Skeletal muscle satellite cell (primary cell): ENCODE measurements at regions not wholly inside any gene's neighbourhood (a gene's known extent, or its start where the extent isn't known, plus 50 kb on each side); places are given as distances from the start of the nearest gene placed in this dataset.
"Not testable (repeated sequence)": the region's sequence is repeated elsewhere in the genome, so short reads cannot be mapped to it uniquely, and the experiment has no call there.

Experiments used
- H3K27me3 ChIP-seq: 2 replicates; pipeline ENCODE4 v1.7.0; 2013; ENCODE audit warnings: low read length; ENCODE audit not compliant: control insufficient read depth, insufficient read depth
- H3K36me3 ChIP-seq: 2 replicates; pipeline ENCODE4 v1.7.0; 2013; ENCODE audit warnings: mild to moderate bottlenecking, control low read depth, low read length; ENCODE audit not compliant: insufficient read depth
- H3K4me1 ChIP-seq: 2 replicates; pipeline ENCODE4 v1.7.0; 2013; ENCODE audit warnings: low read length; ENCODE audit not compliant: control insufficient read depth, insufficient read depth
- H3K4me2 ChIP-seq: 2 replicates; pipeline ENCODE4 v1.7.0; 2013; ENCODE audit warnings: mild to moderate bottlenecking, low read length
- H3K4me3 ChIP-seq: 2 replicates; pipeline ENCODE4 v1.7.0; 2013; ENCODE audit warnings: low read length
- H3K9ac ChIP-seq: 2 replicates; pipeline ENCODE4 v1.7.0; 2013; ENCODE audit warnings: mild to moderate bottlenecking, low read depth, low read length, moderate library complexity
- H3K9me3 ChIP-seq: replicated peaks from 2 replicates; pipeline ENCODE4 v1.7.0; 2013; ENCODE audit warnings: mild to moderate bottlenecking, control low read depth, low read length

DNA sequence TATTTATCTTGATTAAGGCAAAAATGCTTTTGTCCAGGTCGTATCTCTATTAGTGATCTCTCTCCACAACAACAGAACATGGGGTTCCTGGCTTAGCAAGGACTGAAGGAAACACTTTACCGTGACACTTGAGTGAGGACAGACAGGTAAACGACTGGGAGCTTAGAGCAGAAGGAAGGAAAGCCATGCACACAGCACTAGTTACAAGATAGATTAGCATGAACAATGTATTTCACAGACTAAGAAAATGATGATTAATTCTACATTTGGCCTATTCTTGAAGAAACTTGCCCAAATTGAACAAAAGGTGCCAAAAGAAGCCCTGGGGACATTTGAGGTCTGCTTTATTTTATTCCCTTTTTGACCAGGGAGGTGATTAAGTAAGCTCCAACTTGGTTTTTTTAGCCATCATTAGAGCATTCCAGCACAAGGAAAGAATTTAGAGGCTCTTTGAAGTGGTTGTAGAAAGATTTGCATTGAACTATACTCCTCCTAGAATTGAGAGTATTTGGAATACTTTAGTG, 248.5 kb downstream of the USP25 start:
- Histone ChIP-seq H3K36me3 (no peaks in the 10 kb centered on the region), H3K4me2 (no peak overlapping the region), H3K9ac (no peak overlapping the region), H3K4me1 (no peaks in the 10 kb centered on the region), H3K4me3 (no peak overlapping the region), H3K9me3 (no peaks in the 10 kb centered on the region), H3K27me3 (no peaks in the 10 kb centered on the region)

DNA sequence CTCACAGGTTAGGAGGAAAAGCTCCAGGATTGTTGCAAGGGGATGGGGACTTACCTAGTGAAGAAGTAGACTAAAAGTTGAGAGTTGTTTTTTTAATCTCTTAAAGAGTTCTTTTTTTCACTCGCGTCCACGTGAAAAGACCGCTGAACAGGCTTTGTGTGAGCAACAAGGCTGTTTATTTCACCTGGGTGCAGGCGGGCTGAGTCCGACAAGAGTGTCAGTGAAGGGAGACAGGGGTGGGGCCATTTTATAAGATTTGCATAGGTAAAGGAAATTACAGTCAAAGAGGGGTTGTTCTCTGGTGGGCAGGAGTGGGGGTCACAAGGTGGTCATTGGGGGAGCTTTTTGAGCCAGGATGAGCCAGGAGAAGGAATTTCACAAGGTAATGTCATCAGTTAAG, 249.7 kb downstream of the USP25 start:
- H3K9me3 ChIP-seq, H3K4me1 ChIP-seq, H3K27me3 ChIP-seq, H3K4me2 ChIP-seq, H3K9ac ChIP-seq, H3K36me3 ChIP-seq, H3K4me3 ChIP-seq: not testable (repeated sequence)

DNA sequence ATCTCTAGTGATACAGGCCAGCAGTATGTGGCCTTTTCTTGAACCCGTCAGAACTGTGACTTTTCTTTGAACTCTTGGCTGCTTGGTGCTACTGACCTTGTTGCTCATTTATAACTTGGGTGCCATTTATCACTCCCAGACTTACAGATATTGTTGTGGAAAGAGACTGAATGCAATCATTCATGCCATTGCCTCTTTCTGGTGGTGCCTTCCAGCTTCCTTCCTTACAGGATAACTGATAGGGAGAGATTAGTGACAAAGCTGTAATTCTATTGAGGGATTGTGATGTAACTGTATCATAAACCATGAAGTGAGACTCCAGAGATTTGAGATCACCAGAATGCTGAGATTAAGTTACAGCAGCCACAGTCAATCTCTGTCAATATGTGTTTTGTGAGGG, 256.5 kb downstream of the USP25 start:
- no peak overlapping the region for H3K4me2 ChIP-seq

DNA sequence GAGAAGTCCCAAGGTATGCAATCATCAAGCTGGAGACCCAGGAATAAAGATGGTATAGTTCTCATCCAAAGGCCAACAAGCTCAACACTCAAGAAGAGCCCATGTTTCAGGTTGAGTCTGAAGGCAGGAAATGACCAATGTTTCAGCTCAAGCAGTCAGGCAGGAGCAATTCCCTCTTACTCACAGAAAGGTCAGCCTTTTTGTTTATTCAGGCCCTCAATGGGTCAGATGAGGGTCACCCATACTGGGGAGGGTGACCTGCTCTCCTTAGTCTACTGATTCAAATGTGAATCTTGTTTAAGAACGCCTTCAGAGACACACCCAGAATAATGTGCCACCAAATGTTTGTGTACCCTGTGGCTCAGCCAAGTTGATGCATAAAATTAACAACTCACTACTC, 262.4 kb downstream of the USP25 start:
- no peak overlapping the region for H3K4me3 ChIP-seq
- H3K9ac ChIP-seq, result no peak overlapping the region
- H3K4me2 ChIP-seq, result peak overlapping the region; percentile 16
- peaks cover 30% of the 10 kb centered on the region for H3K4me1 ChIP-seq
- no peaks in the 10 kb centered on the region for H3K36me3 ChIP-seq
- H3K9me3 ChIP-seq, result no peaks in the 10 kb centered on the region
- H3K27me3 ChIP-seq, result no peaks in the 10 kb centered on the region

More for the DNA sequence above, 256.5 kb downstream of the USP25 start:
- Histone ChIP-seq H3K9ac (no peak overlapping the region), H3K9me3 (no peaks in the 10 kb centered on the region), H3K4me3 (no peak overlapping the region), H3K4me1 (peaks cover 4% of the 10 kb centered on the region), H3K27me3 (no peaks in the 10 kb centered on the region), H3K36me3 (no peaks in the 10 kb centered on the region)

DNA sequence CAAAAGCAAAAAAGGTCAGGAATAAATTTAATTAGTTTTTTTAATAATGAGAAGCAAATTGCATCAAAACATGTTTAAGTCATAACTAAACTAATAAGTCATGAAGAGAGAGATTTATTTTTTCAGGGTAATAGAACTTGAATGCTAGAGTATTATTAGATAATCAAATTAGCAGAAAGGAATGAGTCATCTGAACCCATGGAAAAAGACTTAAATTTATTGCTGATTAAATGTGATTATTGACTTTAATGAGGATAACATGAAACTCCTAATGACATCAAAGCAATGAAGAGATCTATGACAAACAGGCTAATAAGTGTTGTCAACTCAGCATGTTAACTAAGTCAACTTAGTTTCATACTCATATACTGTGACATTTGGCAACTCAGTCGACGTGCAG, 264.2 kb downstream of the USP25 start:
- Histone ChIP-seq H3K9ac (no peak overlapping the region), H3K4me1 (peaks cover 30% of the 10 kb centered on the region), H3K4me3 (no peak overlapping the region), H3K4me2 (no peak overlapping the region), H3K27me3 (no peaks in the 10 kb centered on the region), H3K9me3 (no peaks in the 10 kb centered on the region), H3K36me3 (no peaks in the 10 kb centered on the region)

DNA sequence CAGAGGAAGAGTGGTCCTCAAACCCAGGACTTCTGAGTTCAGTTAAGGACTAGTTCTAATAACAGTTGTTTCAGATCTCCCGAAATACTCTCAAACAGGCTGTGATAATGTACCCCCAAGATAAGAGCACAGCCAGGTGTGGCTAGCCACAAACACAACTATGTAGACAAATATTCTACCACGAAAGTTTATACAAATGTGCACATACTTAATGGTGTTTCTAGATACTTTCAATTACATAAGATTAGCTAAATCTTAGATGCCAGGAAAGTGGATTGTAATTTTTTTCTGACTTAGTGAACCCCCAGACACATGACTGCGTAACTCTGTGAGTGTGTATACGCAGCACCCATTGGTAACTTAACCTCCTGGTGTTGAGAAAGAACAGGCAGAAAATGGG, 270.0 kb downstream of the USP25 start:
- Histone ChIP-seq H3K9me3 (no peaks in the 10 kb centered on the region), H3K4me2 (no peak overlapping the region), H3K36me3 (no peaks in the 10 kb centered on the region), H3K9ac (no peak overlapping the region), H3K4me3 (no peak overlapping the region), H3K27me3 (no peaks in the 10 kb centered on the region), H3K4me1 (peaks cover 22% of the 10 kb centered on the region)

DNA sequence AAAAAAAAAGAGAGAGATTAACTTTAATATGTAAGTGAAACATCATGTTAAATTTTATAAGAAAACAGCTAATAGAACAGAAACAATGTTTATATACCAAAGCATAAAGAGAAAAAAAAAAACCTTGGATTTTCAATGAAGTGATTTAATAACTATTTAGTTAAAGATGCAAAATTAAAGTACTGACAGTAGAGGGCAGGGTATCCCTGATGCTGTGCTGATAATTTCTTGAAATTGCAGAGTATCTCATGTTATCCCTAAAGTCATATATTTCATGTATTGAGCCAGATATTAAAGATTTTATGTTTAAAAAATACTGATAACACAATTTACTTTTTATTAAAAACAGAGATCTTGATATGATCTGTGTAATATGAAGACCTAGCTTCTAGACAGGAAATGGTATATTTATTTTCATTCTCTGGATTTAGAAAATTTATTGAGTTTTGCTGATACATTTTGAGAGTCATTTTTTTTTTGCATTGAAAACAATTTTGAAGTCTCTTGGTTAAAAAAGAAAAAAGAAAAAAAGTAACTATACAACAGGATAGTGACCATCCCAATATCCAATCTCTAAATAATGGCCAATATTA, 273.2 kb downstream of the USP25 start:
- Histone ChIP-seq H3K36me3 (no peaks in the 10 kb centered on the region), H3K4me2 (no peak overlapping the region), H3K27me3 (no peaks in the 10 kb centered on the region), H3K4me1 (peaks cover 10% of the 10 kb centered on the region), H3K4me3 (no peak overlapping the region), H3K9me3 (no peaks in the 10 kb centered on the region), H3K9ac (no peak overlapping the region)

DNA sequence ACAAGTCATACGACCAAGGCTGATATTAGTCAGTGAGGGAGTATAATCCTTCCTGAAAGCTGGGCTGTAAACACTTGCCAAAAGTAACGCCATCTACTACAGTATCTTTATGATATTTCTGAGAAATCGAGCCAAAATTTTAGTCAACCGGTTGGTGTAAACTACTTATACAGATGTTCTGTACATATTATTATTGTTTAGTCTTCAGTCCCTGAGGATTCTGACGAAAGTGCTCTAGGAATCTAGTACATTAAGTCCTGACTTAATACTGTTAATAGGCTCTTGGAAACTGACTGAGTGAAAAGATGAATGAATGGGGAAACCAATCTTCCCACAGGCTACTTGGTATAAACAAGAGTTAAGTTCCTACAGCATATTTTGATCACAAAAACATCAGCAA, 274.3 kb downstream of the USP25 start:
- H3K4me1 ChIP-seq, result peaks cover 10% of the 10 kb centered on the region
- H3K9ac ChIP-seq, result no peak overlapping the region
- no peaks in the 10 kb centered on the region for H3K9me3 ChIP-seq
- H3K27me3 ChIP-seq, result no peaks in the 10 kb centered on the region
- peak overlapping the region; percentile 21 for H3K4me2 ChIP-seq
- H3K36me3 ChIP-seq, result no peaks in the 10 kb centered on the region
- H3K4me3 ChIP-seq, result no peak overlapping the region

DNA sequence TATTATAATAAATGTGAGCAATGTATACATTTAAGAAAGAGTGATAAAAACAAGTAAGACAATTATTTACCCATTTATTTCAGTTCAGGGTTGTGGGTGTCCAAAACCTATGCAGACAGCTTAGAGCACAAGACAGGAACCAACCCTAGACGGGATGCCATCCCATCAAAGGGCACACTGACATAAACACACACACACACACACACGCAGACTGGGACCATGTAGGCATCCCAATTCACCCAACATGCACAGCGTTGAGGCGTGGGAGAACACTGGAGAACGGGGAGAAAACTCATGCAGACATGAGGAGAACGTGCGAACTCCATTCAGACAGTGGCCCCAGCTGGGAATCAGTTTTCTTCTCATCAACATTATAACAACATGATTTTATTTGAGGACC, 274.7 kb downstream of the USP25 start:
- Histone ChIP-seq H3K9me3 (no peaks in the 10 kb centered on the region), H3K36me3 (no peaks in the 10 kb centered on the region), H3K9ac (no peak overlapping the region), H3K4me1 (peaks cover 10% of the 10 kb centered on the region), H3K4me3 (no peak overlapping the region), H3K27me3 (no peaks in the 10 kb centered on the region), H3K4me2 (no peak overlapping the region)

DNA sequence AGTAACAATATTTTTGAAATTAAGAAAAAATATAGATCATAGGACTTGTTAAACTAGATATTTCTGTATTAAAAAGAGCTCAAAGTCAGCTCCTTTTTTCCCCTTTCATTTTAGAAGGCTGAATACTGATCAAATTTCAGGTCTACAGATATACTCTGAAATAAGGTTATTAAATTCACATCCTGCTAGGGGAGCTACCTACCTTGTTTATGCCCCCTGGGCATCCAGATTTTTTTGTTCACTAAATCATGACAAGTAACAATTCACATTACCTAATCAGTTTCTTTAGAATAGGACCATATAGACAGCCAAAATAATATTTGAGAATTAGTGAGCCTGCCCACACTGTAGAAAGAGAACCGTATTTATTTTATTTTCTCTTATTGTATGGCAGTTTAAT, 276.2 kb downstream of the USP25 start:
- Histone ChIP-seq H3K4me2 (no peak overlapping the region), H3K9me3 (peaks cover 2% of the 10 kb centered on the region), H3K36me3 (no peaks in the 10 kb centered on the region), H3K4me1 (peaks cover 10% of the 10 kb centered on the region), H3K27me3 (no peaks in the 10 kb centered on the region), H3K9ac (no peak overlapping the region), H3K4me3 (no peak overlapping the region)

DNA sequence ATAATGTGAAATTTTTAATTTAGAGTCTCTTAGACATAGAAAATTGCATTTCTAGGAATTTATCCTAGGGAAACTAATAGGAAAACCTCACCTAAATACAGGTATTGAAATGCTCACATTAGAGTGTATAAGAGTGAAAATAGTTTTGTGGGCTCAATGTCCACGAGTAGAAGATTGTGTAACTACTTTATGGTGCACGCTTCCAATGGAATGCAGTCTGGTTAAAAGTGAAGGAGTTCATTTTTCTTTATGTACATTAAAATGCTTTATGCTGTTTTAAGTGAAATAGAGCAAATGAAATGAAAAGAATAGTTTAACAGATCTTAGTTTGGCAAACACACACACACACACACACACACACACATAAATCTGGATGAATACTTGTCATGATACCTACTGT, 278.2 kb downstream of the USP25 start:
- Histone ChIP-seq H3K9me3 (peaks cover 4% of the 10 kb centered on the region), H3K4me3 (no peak overlapping the region), H3K9ac (no peak overlapping the region), H3K4me1 (peaks cover 10% of the 10 kb centered on the region), H3K4me2 (no peak overlapping the region), H3K27me3 (no peaks in the 10 kb centered on the region), H3K36me3 (no peaks in the 10 kb centered on the region)

DNA sequence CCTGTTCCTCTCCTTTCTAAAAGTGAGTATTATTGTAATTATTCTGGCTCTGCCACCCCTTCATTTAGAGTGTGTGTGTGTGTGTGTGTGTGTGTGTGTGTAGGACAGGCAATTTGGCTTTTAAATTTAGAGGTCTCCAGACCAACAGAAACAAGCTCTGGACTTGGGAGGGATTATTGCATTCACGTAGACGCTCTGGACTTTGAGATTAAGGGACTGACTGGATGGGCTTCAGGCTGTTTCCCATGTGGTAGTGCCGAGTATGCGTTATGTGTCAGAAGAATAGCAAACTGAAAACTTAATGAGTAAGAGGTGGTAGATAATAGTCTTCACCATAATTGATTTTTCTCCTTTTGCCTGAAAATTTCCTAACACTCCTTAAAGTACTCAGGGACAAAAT, 281.9 kb downstream of the USP25 start:
- Histone ChIP-seq H3K36me3 (no peaks in the 10 kb centered on the region), H3K4me1 (no peaks in the 10 kb centered on the region), H3K4me2 (no peak overlapping the region), H3K9me3 (peaks cover 4% of the 10 kb centered on the region), H3K9ac (no peak overlapping the region), H3K27me3 (no peaks in the 10 kb centered on the region), H3K4me3 (no peak overlapping the region)
